IMR-90 (cell line): ENCODE measurements at regions not wholly inside any gene's neighbourhood (a gene's known extent, or its start where the extent isn't known, plus 50 kb on each side); places are given as distances from the start of the nearest gene placed in this dataset.

ENCODE experiments used
- ATAC-seq: fragments of 200-7000 bp; cut with Tn5 transposase; 2 replicates; pipeline ENCODE4 v1.9.1; 2020; ENCODE audit warnings: low read depth, mild to moderate bottlenecking, moderate library complexity
- BruUV-seq: library from RNA; stranded (reverse); fragments of 400-500 nt; replicated peaks from 2 replicates; lab custom pipeline; 2021; lab: Mats Ljungman, UMichigan
- CTCF ChIA-PET: fragments of 300-600 bp; formaldehyde crosslinking; extraction: SDS; loops from one replicate; lab custom pipeline; 2021; ENCODE audit warnings: antibody characterized with exemption; lab: Yijun Ruan, JAX
- POLR2A ChIA-PET: fragments of 300-600 bp; sonication (Branson Sonifier 250); formaldehyde crosslinking; loops from one replicate; lab custom pipeline; 2022; ENCODE audit warnings: antibody characterized with exemption; ENCODE audit not compliant: unreplicated experiment; lab: Charles Lee
- DNase-seq: peaks from one replicate; pipeline ENCODE4 v3.0.0; 2013
- H2AFZ ChIP-seq: replicated peaks from 2 replicates; pipeline ENCODE3; 2013; ENCODE audit warnings: low read length, mild to moderate bottlenecking; ENCODE audit not compliant: poor library complexity
- H2AK5ac ChIP-seq: 2 replicates; pipeline ENCODE4 v1.6.1; 2013; ENCODE audit warnings: low read depth, low read length, inconsistent platforms
- H2AK9ac ChIP-seq: replicated peaks from 2 replicates; pipeline ENCODE3; 2013; ENCODE audit warnings: mild to moderate bottlenecking, low read depth, low read length, moderate library complexity; ENCODE audit not compliant: poor library complexity
- H2BK120ac ChIP-seq: 2 replicates; pipeline ENCODE4 v1.6.1; 2013; ENCODE audit warnings: low read depth, low read length, inconsistent platforms
- H2BK15ac ChIP-seq: 3 replicates; pipeline ENCODE4 v1.6.1; 2013; ENCODE audit warnings: low read depth, low read length, inconsistent platforms
- H2BK20ac ChIP-seq: 2 replicates; pipeline ENCODE4 v1.6.1; 2013; ENCODE audit warnings: low read depth, mild to moderate bottlenecking, inconsistent platforms, low read length, moderate library complexity
- H2BK5ac ChIP-seq: 2 replicates; pipeline ENCODE4 v1.6.1; 2013; ENCODE audit warnings: mild to moderate bottlenecking, low read depth, low read length, inconsistent platforms; ENCODE audit not compliant: poor library complexity, severe bottlenecking
- H3K14ac ChIP-seq: replicated peaks from 2 replicates; pipeline ENCODE4 v1.6.1; 2013; ENCODE audit warnings: low read depth, low read length, inconsistent platforms
- H3K18ac ChIP-seq: 2 replicates; pipeline ENCODE4 v1.6.1; 2013; ENCODE audit warnings: low read depth, low read length, control low read depth
- H3K23ac ChIP-seq: 2 replicates; pipeline ENCODE4 v1.6.1; 2013; ENCODE audit warnings: low read depth, low read length, inconsistent platforms
- H3K27ac ChIP-seq: 2 replicates; pipeline ENCODE4 v1.5.1; 2013; ENCODE audit warnings: mild to moderate bottlenecking, control low read depth, low read length; ENCODE audit not compliant: insufficient read depth
- H3K27me3 ChIP-seq: 2 replicates; pipeline ENCODE4 v1.6.1; 2013; ENCODE audit warnings: low read length; ENCODE audit not compliant: control insufficient read depth, insufficient read depth
- H3K36me3 ChIP-seq: 2 replicates; pipeline ENCODE4 v1.6.1; 2013; ENCODE audit warnings: low read length, mixed read lengths; ENCODE audit not compliant: control insufficient read depth, insufficient read depth
- H3K4ac ChIP-seq: 2 replicates; pipeline ENCODE4 v1.6.1; 2013; ENCODE audit warnings: low read depth, low read length, inconsistent platforms
- H3K4me1 ChIP-seq: 2 replicates; pipeline ENCODE4 v1.6.1; 2013; ENCODE audit warnings: low read length, mixed read lengths; ENCODE audit not compliant: control insufficient read depth, insufficient read depth
- H3K4me2 ChIP-seq: 2 replicates; pipeline ENCODE4 v1.6.1; 2013; ENCODE audit warnings: low read depth, mild to moderate bottlenecking, control low read depth, low read length, moderate library complexity
- H3K4me3 ChIP-seq: 2 replicates; pipeline ENCODE4 v1.5.1; 2013; ENCODE audit warnings: low read depth, mild to moderate bottlenecking, control low read depth, low read length, moderate library complexity; ENCODE audit not compliant: insufficient read depth
- H3K56ac ChIP-seq: 2 replicates; pipeline ENCODE4 v1.6.1; 2013; ENCODE audit warnings: low read length, inconsistent platforms; ENCODE audit not compliant: insufficient read depth; ENCODE audit errors: extremely low read depth
- H3K79me1 ChIP-seq, 2 experiments: 2 replicates each; pipeline ENCODE4 v1.6.1; 2013; ENCODE audit warnings: low read length in 2 of 2, inconsistent platforms in 1 of 2, low read depth in 1 of 2
- H3K9ac ChIP-seq: 2 replicates; pipeline ENCODE4 v1.6.1; 2013; ENCODE audit warnings: low read depth, low read length, control low read depth
- H3K9me1 ChIP-seq: 2 replicates; pipeline ENCODE4 v1.6.1; 2013; ENCODE audit warnings: low read length, inconsistent platforms; ENCODE audit not compliant: insufficient read depth
- H3K9me3 ChIP-seq: 2 replicates; pipeline ENCODE4 v1.6.1; 2013; ENCODE audit warnings: low read length; ENCODE audit not compliant: control insufficient read depth, insufficient read depth
- H4K20me1 ChIP-seq: 2 replicates; pipeline ENCODE4 v1.6.1; 2013; ENCODE audit warnings: low read length, inconsistent platforms; ENCODE audit not compliant: insufficient read depth
- H4K5ac ChIP-seq: 2 replicates; pipeline ENCODE4 v1.6.1; 2013; ENCODE audit warnings: mild to moderate bottlenecking, low read depth, low read length, control low read depth
- H4K8ac ChIP-seq, 2 experiments: 2 replicates each; pipeline ENCODE4 v1.6.1; 2013; ENCODE audit warnings: low read depth in 2 of 2, low read length in 2 of 2, control low read depth in 1 of 2, inconsistent platforms in 1 of 2
- H4K91ac ChIP-seq: 2 replicates; pipeline ENCODE4 v1.6.1; 2013; ENCODE audit warnings: low read depth, low read length, inconsistent platforms; ENCODE audit not compliant: insufficient read depth
- CHD1 ChIP-seq: IDR thresholded peaks from 2 replicates; pipeline ENCODE4 v1.6.1; 2012; ENCODE audit warnings: low read depth, low read length, improper control_type of control experiment
- MAFK ChIP-seq: IDR thresholded peaks from 2 replicates; pipeline ENCODE4 v1.6.1; 2012; ENCODE audit warnings: low read depth, low read length, improper control_type of control experiment
- MXI1 ChIP-seq: IDR thresholded peaks from 2 replicates; pipeline ENCODE4 v1.6.1; 2012; ENCODE audit warnings: low read depth, mild to moderate bottlenecking, low read length, moderate library complexity, borderline replicate concordance
- NFE2L2 ChIP-seq: fragments of 150-350 bp; IDR thresholded peaks from 2 replicates; pipeline ENCODE4 v1.6.1; 2016; ENCODE audit warnings: low read depth, mild to moderate bottlenecking, low read length
- POLR2A ChIP-seq: IDR thresholded peaks from 2 replicates; pipeline ENCODE4 v1.6.1; 2012; ENCODE audit warnings: mild to moderate bottlenecking, low read depth, low read length
- RAD21 ChIP-seq: IDR thresholded peaks from 2 replicates; pipeline ENCODE4 v1.6.1; 2012; ENCODE audit warnings: low read length, improper control_type of control experiment
- SMC3 ChIP-seq: fragments of 150-350 bp; IDR thresholded peaks from 2 replicates; pipeline ENCODE4 v1.6.1; 2016; ENCODE audit warnings: low read depth, mild to moderate bottlenecking, antibody characterized with exemption, low read length, moderate library complexity
- WGBS, 2 experiments: methylation state at CpG; one replicate each; pipeline versions ENCODE4 v1.1.5 to v1.1.7; 2013; ENCODE audit warnings: missing lambda C conversion rate in 2 of 2; ENCODE audit not compliant: insufficient read length in 1 of 2; ENCODE audit errors: extremely low coverage in 2 of 2; 5-methylcytosine and 5-hydroxymethylcytosine counted together
- dilution Hi-C: fragments of 300-500 bp; cut with HindIII; formaldehyde crosslinking; loops from one replicate; pipeline ENCODE4 v1.14.3; 2018; ENCODE audit warnings: low sequenced_read_pairs; ENCODE audit not compliant: unreplicated experiment
- in situ Hi-C: fragments of 300-500 bp; cut with MboI; formaldehyde crosslinking; loops from 3 replicates; pipeline ENCODE4 v1.14.3; 2019; ENCODE audit warnings: low sequenced_read_pairs, inconsistent platforms, mixed read lengths
- intact Hi-C: fragments of 100-400 bp; cut with micrococcal nuclease; formaldehyde crosslinking; loops from 2 replicates; pipeline ENCODE4 v1.10.0; 2022

DNA sequence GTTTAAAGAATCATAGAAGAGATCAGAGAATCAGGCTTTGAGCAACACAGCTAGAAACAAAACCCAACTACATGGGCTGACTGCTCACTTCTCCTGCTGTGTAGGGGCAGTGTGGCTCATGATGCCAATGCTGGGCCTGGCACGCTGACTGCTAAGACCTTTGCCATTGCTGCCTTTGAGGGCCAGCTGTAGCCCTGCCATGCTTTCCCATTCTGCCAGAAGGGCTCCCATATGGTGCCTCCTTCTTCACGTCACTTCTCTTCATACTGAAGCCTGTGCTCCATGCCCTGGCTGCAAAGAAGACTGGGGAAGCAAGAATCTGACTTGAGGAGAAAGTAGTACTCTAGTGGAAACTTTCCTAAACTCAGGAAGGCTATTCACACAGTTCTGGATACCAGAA lies 232.9 kb downstream of the UTP18 start:
- no peak overlapping the region for H3K4me3 ChIP-seq
- H3K56ac ChIP-seq: no peak overlapping the region
- no CpG with 5 or more reads among the region's 2 CpGs for WGBS, 2 experiments
- no peak overlapping the region for H2AK9ac ChIP-seq
- no peak overlapping the region for H3K9ac ChIP-seq
- no peaks in the 10 kb centered on the region for H3K27me3 ChIP-seq
- H3K23ac ChIP-seq: no peak overlapping the region
- TF ChIP-seq POLR2A: no peak
- TF ChIP-seq MAFK: no peak
- no peak for TF ChIP-seq SMC3
- no peak for TF ChIP-seq MXI1
- TF ChIP-seq NFE2L2: no peak
- TF ChIP-seq RAD21: no peak
- TF ChIP-seq CHD1: no peak
- ATAC-seq (no peak), DNase-seq (no peak)
- no peak overlapping the region for H2AFZ ChIP-seq
- H2AK5ac ChIP-seq: no peak overlapping the region
- H4K5ac ChIP-seq: no peak overlapping the region
- in situ Hi-C loops (no loop called here), dilution Hi-C loops (no loop called here), intact Hi-C loops (no loop called here)
- no peaks in the 10 kb centered on the region for H4K20me1 ChIP-seq
- no peaks in the 10 kb centered on the region for H3K9me1 ChIP-seq
- no peak overlapping the region for H4K8ac ChIP-seq
- CTCF ChIA-PET: no interaction called here
- no peak overlapping the region for H3K27ac ChIP-seq
- peaks cover 3% of the 10 kb centered on the region; the same call in 1 of the 2 replicates for H3K9me3 ChIP-seq
- H3K36me3 ChIP-seq: no peaks in the 10 kb centered on the region
- H3K4me2 ChIP-seq: no peak overlapping the region
- H2BK20ac ChIP-seq: no peak overlapping the region
- no peak overlapping the region for H3K14ac ChIP-seq
- H2BK120ac ChIP-seq: no peak overlapping the region
- H3K18ac ChIP-seq: no peak overlapping the region
- no TSS peak for BruUV-seq
- no peak overlapping the region for H4K91ac ChIP-seq
- no peaks in the 10 kb centered on the region for H3K4me1 ChIP-seq
- no peak overlapping the region for H2BK5ac ChIP-seq
- H2BK15ac ChIP-seq: no peak overlapping the region
- POLR2A ChIA-PET: no interaction called here
- no peaks in the 10 kb centered on the region for H3K79me1 ChIP-seq
- H3K4ac ChIP-seq: no peak overlapping the region
